Right lobe of liver (tissue), 6 donors: ENCODE measurements at regions not wholly inside any gene's neighbourhood (a gene's known extent, or its start where the extent isn't known, plus 50 kb on each side); places are given as distances from the start of the nearest gene placed in this dataset.
A peak's percentile ranks its signal among the peaks of the same experiment; 100 is the strongest.

Experiments
- ATAC-seq, 4 donors: fragments of 200-7000 bp; cut with Tn5 transposase; one replicate each; pipeline ENCODE4 v1.9.1; 2020; ENCODE audit warnings: mild to moderate bottlenecking in 4 of 4, moderate library complexity in 4 of 4
- DNase-seq, 3 donors: peaks; one replicate each; pipeline ENCODE4 v3.0.0-alpha.2; 2020
- H3K27ac ChIP-seq, 3 donors: fragments of 200-600 bp; one replicate each; pipeline ENCODE4 v1.8.0; 2022
- H3K27me3 ChIP-seq, 2 donors: fragments of 200-600 bp; one replicate each; pipeline ENCODE4 v1.8.0; 2022
- H3K36me3 ChIP-seq, 4 donors: fragments of 200-600 bp; sonication (generic) in 1 of 4; one replicate each; pipeline versions ENCODE4 v1.5.1 to v1.8.0; 2017 to 2022; ENCODE audit warnings: control low read depth in 1 of 4
- H3K4me1 ChIP-seq, 4 donors: fragments of 200-600 bp; sonication (generic) in 1 of 4; one replicate each; pipeline versions ENCODE4 v1.5.1 to v1.8.0; 2017 to 2022; ENCODE audit warnings: control low read depth in 1 of 4
- H3K4me3 ChIP-seq, 3 donors: fragments of 200-600 bp; one replicate each; pipeline ENCODE4 v1.8.0; 2022
- H3K9me3 ChIP-seq, 4 donors: fragments of 200-600 bp; sonication (generic) in 1 of 4; one replicate each; pipeline versions ENCODE4 v1.5.1 to v1.8.0; 2017 to 2022; ENCODE audit warnings: control low read depth in 1 of 4
- POLR2A ChIP-seq: fragments of 450-650 bp; IDR thresholded peaks from one replicate; pipeline ENCODE4 v1.6.1; 2017; ENCODE audit warnings: antibody characterized with exemption, mild to moderate bottlenecking
- WGBS: methylation state at CpG from one replicate; pipeline ENCODE4 v1.1.6; 2018; ENCODE audit warnings: low coverage, low lambda C conversion rate; ENCODE audit not compliant: insufficient coverage; ENCODE audit errors: missing lambda C conversion rate; 5-methylcytosine and 5-hydroxymethylcytosine counted together
- intact Hi-C, 2 donors: fragments of 100-400 bp; cut with DNase I; formaldehyde crosslinking; loops; one replicate each; pipeline versions ENCODE4 v1.11.2 to v1.14.1; 2022
- TF ChIP-seq, protein P1 (sequence below), 4 donors: fragments of 200-600 bp in 3 of 4; fragments of 450-650 bp in 1 of 4; IDR thresholded peaks; one replicate each; pipeline versions ENCODE4 v1.5.1 to v1.8.0; 2016 to 2022; ENCODE audit warnings: antibody characterized with exemption in 4 of 4, mild to moderate bottlenecking in 2 of 4
- donor health status: DM: no; HTN: yes; CAD: no.
- donor health status: DM: no; HTN: no; CAD: no.
- donor health status: DM: no; HTN: no; CAD: no.
- donor health status: DM: no; HTN: yes; CAD: no.
- donor health status: DM: no; HTN: yes; CAD: no.

DNA sequence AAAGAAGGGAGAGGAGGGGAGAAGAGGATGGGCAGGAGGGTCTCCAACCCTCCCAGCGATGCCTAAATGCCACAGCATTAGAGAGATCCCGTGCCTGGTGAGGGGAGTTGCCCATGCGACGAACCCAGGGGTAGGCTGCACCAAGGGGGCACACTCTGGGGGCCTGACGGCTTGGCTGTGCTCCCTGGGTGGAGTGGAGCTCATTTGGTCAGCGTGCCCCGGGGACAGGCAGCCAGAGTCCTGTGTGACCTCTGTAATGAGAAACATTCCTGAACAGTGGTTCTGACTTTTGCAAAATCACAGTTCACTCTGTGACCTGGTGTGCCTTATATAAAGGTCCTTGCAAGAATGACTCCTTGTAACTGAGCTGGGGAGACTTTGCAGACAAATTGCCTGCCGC, 205.0 kb upstream of the N4BP1 start:
- WGBS, result 46% methylated on average over 7 of the region's 8 CpGs
- Histone ChIP-seq H3K4me3 (no peak overlapping the region), H3K27me3 (peaks cover 0 to 4% of the 10 kb centered on the region in 2 donors), H3K27ac (no peak overlapping the region), H3K4me1 (peaks cover 0 to 4% (median 0%) of the 10 kb centered on the region in 4 donors), H3K36me3 (no peaks in the 10 kb centered on the region), H3K9me3 (no peaks in the 10 kb centered on the region)
- ATAC-seq (no peak), DNase-seq (no peak)
- intact Hi-C loops, result no loop called here
- TF ChIP-seq POLR2A, result no peak
- TF ChIP-seq, protein P1, sequence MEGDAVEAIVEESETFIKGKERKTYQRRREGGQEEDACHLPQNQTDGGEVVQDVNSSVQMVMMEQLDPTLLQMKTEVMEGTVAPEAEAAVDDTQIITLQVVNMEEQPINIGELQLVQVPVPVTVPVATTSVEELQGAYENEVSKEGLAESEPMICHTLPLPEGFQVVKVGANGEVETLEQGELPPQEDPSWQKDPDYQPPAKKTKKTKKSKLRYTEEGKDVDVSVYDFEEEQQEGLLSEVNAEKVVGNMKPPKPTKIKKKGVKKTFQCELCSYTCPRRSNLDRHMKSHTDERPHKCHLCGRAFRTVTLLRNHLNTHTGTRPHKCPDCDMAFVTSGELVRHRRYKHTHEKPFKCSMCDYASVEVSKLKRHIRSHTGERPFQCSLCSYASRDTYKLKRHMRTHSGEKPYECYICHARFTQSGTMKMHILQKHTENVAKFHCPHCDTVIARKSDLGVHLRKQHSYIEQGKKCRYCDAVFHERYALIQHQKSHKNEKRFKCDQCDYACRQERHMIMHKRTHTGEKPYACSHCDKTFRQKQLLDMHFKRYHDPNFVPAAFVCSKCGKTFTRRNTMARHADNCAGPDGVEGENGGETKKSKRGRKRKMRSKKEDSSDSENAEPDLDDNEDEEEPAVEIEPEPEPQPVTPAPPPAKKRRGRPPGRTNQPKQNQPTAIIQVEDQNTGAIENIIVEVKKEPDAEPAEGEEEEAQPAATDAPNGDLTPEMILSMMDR (IDR thresholded peaks at IDR 0.05), result no peak

DNA sequence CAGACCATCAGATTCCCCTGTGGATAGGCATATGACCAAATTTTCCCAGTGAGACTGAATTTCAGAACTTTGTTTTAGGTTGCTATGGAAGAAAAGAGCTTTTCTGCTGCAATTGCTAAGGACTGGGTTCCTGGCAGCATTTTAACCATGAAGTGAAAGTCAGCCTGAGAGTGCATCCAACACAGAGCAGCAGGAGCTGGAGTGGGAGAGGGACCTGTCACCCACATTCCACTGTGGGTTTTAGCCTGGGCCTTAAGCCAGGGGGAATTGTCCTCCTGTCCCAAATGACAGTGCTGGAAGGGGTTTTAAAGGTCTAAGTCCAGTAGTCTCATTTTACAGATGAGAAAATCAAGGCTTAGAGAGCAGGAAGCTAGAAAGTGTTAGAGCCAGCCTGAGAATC, 203.5 kb upstream of the N4BP1 start:
- ATAC-seq, result no peak
- H3K36me3 ChIP-seq, result no peaks in the 10 kb centered on the region
- peaks cover 0 to 4% of the 10 kb centered on the region in 2 donors for H3K27me3 ChIP-seq
- H3K27ac ChIP-seq, result no peak overlapping the region
- no peak for DNase-seq
- no peak overlapping the region for H3K4me3 ChIP-seq
- intact Hi-C loops, result no loop called here
- H3K9me3 ChIP-seq, result no peaks in the 10 kb centered on the region
- no peak for TF ChIP-seq POLR2A
- H3K4me1 ChIP-seq, result peaks cover 0 to 4% (median 0%) of the 10 kb centered on the region in 4 donors

DNA sequence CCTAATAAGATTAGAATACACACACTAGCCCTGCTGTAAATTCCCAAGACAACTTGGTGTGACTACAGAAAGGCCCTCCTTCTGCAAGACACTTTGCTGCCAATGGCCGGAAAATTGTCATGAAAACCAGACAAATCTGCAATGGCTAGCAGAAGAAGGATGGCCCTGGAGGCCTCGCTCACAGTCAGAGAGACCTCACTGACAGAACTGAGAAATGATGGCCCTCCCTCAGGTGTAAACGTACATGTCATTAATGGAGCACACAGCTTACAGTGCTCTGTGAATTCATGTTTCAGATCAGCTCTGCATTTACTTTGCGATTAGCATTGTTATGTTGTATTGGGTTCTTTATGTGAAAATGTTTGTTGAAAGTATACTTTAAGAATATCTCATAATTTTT, 202.9 kb upstream of the N4BP1 start:
- intact Hi-C loops, result no loop called here
- 77% methylated on average over 2 of the region's 4 CpGs for WGBS
- DNase-seq, result no peak
- ATAC-seq, result no peak
- Histone ChIP-seq H3K27ac (no peak overlapping the region), H3K36me3 (no peaks in the 10 kb centered on the region), H3K4me1 (peaks cover 0 to 4% (median 0%) of the 10 kb centered on the region in 4 donors), H3K9me3 (no peaks in the 10 kb centered on the region), H3K4me3 (no peak overlapping the region), H3K27me3 (peaks cover 0 to 4% of the 10 kb centered on the region in 2 donors)
- TF ChIP-seq, protein P1 (IDR thresholded peaks at IDR 0.05), result no peak
- TF ChIP-seq POLR2A, result no peak

DNA sequence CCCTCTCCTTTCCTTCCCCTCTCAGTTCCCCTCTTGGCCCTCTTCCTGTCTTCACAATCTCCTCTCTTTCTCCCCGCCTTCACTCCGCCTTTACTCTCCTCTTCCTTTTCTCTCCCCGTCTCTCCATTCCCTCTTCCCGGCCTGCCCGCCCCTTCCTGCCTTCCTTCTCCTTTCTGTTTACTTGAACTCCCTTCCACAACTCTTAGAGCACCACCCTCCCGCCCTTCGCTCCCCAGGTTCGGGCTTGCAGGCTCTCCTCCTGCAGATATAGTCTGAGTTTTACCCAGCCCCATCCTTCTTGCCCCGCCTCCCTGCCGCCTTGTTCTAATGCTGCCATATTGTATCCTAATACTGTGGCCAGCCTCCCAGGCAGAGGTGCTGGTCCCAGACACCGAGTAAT, 201.5 kb upstream of the N4BP1 start:
- no peaks in the 10 kb centered on the region for H3K36me3 ChIP-seq
- TF ChIP-seq, protein P1 (IDR thresholded peaks at IDR 0.05), result no peak
- no peak for TF ChIP-seq POLR2A
- no peak for ATAC-seq
- 42% methylated on average over 11 of the region's 11 CpGs for WGBS
- H3K9me3 ChIP-seq, result no peaks in the 10 kb centered on the region
- H3K4me3 ChIP-seq, result no peak overlapping the region
- H3K27me3 ChIP-seq, result peaks cover 0 to 4% of the 10 kb centered on the region in 2 donors
- no peak overlapping the region for H3K27ac ChIP-seq
- H3K4me1 ChIP-seq, result peaks cover 0 to 4% (median 0%) of the 10 kb centered on the region in 4 donors
- no peak for DNase-seq
- intact Hi-C loops, result no loop called here

DNA sequence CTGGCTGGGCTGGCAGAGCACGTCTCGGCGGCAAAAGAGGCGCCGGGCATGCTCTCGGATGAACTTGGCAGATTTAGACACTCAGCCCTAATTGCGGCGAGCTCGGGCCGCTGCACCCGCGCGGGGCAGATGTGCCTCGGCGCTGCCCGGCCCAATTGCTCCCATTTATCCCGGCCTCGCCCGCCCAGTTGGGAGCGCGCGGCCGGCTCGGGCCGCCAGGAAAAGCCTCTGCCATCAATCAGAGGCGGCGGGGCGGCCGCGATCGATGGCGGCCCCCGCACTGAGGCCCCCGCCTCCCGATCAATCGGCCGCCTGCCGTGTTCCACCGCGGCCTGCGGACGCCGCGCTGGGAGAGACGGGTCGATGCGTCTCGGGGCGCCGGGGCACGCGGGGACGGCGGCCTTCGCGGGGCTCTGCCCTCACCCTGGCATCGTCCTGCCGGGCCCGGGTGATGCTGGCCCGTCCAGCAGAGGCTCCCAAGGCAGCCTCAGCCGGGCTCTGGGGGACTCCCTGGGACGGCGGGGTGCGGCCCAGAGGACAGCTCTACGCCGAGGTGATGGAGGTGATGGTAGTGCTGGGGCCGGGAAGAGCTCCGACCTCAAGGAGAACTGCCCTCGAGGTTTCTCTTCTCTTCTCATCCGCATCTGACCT, 200.9 kb upstream of the N4BP1 start:
- DNase-seq (no peak), ATAC-seq (peak in 2 of 4 donors; percentile 21 to 38)
- no peaks in the 10 kb centered on the region for H3K36me3 ChIP-seq
- intact Hi-C loops, result no loop called here
- H3K27ac ChIP-seq, result no peak overlapping the region
- peaks cover 0 to 4% (median 0%) of the 10 kb centered on the region in 4 donors for H3K4me1 ChIP-seq
- 2% methylated on average over 24 of the region's 70 CpGs for whole genome bisulfite sequencing
- TF ChIP-seq, protein P1 (IDR thresholded peaks at IDR 0.05), result no peak
- TF ChIP-seq POLR2A, result no peak
- no peaks in the 10 kb centered on the region for H3K9me3 ChIP-seq
- H3K4me3 ChIP-seq, result peak overlapping the region in 1 of 3 donors; percentile 21
- H3K27me3 ChIP-seq, result peaks cover 0 to 4% of the 10 kb centered on the region in 2 donors
